Kidney (tissue), 13 donors: ENCODE measurements at regions not wholly inside any gene's neighbourhood (a gene's known extent, or its start where the extent isn't known, plus 50 kb on each side); places are given as distances from the start of the nearest gene placed in this dataset.
A peak's percentile ranks its signal among the peaks of the same experiment; 100 is the strongest.

Experiments
- DNase-seq, 5 donors: peaks; one replicate each; pipeline ENCODE4 v3.0.0-alpha.2; 2013 to 2020
- FAIRE-seq: peaks from 2 replicates; lab custom pipeline; 2012; peaks lifted over from hg19 to GRCh38; lab: Jason Lieb, UNC
- H3K27ac ChIP-seq, 2 donors: one replicate each; pipeline ENCODE4 v1.7.0; 2013; ENCODE audit warnings: low read depth in 2 of 2, low read length in 2 of 2, inconsistent platforms in 1 of 2
- H3K27me3 ChIP-seq: one replicate; pipeline ENCODE4 v1.7.1; 2013; ENCODE audit warnings: low read length, inconsistent platforms; ENCODE audit not compliant: control insufficient read depth, insufficient read depth
- H3K36me3 ChIP-seq, 3 donors: one replicate each; pipeline versions ENCODE4 v1.7.0 to v1.7.1; 2013; ENCODE audit warnings: low read length in 3 of 3, control low read depth in 1 of 3, inconsistent platforms in 1 of 3; ENCODE audit not compliant: insufficient read depth in 3 of 3, control insufficient read depth in 2 of 3
- H3K4me1 ChIP-seq, 3 donors: one replicate each; pipeline versions ENCODE4 v1.7.0 to v1.7.1; 2013; ENCODE audit warnings: low read length in 3 of 3, inconsistent platforms in 1 of 3, low read depth in 1 of 3; ENCODE audit not compliant: control insufficient read depth in 2 of 3, insufficient read depth in 2 of 3
- H3K4me3 ChIP-seq, 3 donors: one replicate each; pipeline versions ENCODE4 v1.7.0 to v1.8.1; 2013; ENCODE audit warnings: low read length in 3 of 3, control low read depth in 1 of 3, inconsistent platforms in 1 of 3
- H3K9ac ChIP-seq, 3 donors: one replicate each; pipeline versions ENCODE4 v1.7.0 to v1.7.1; 2013; ENCODE audit warnings: low read length in 3 of 3, control low read depth in 1 of 3, inconsistent platforms in 1 of 3
- H3K9me3 ChIP-seq, 3 donors: one replicate each; pipeline versions ENCODE4 v1.7.0 to v1.7.1; 2013; ENCODE audit warnings: low read length in 3 of 3, control low read depth in 1 of 3, inconsistent platforms in 1 of 3; ENCODE audit not compliant: control insufficient read depth in 2 of 3, insufficient read depth in 1 of 3
- CTCF ChIP-seq: IDR thresholded peaks from 3 replicates; pipeline ENCODE4 v1.5.1; 2012; ENCODE audit warnings: mild to moderate bottlenecking, moderate library complexity, borderline replicate concordance; ENCODE audit not compliant: insufficient read depth; ENCODE audit errors: extremely low read depth
- intact Hi-C: fragments of 100-400 bp; cut with DNase I; formaldehyde crosslinking; loops from one replicate; pipeline ENCODE4 v1.11.1; 2022
- donor health status: control.
- donor health status: control.
- donor health status: control.
- donor health status: control.
- donor health status: control.
- donor health status: DM: yes; HTN: yes; CAD: no.
- donor health status: Normal renal cell carcinoma (clear cell type).

GRCh38 chr6:39995633-39996032, 61.4 kb upstream of the MOCS1 start:
- H3K9ac ChIP-seq, result no peak overlapping the region
- FAIRE-seq (no peak), DNase-seq (no peak)
- no peak overlapping the region for H3K27ac ChIP-seq
- TF ChIP-seq CTCF, result no peak
- H3K27me3 ChIP-seq, result no peaks in the 10 kb centered on the region
- intact Hi-C loops, result no loop called here
- H3K4me3 ChIP-seq, result no peak overlapping the region
- no peaks in the 10 kb centered on the region for H3K36me3 ChIP-seq
- H3K9me3 ChIP-seq, result peaks cover 2 to 42% (median 12%) of the 10 kb centered on the region in 3 donors
- H3K4me1 ChIP-seq, result peaks cover 0 to 2% (median 0%) of the 10 kb centered on the region in 3 donors

- intact Hi-C loops, result no loop called here
- FAIRE-seq, result no peak
- H3K27ac ChIP-seq, result no peak overlapping the region
These were observed 58.8 kb upstream of the MOCS1 start for GRCh38 chr6:39992861-39993622.

More at GRCh38 chr6:39992861-39993622, 58.8 kb upstream of the MOCS1 start:
- TF ChIP-seq CTCF, result no peak
- no peaks in the 10 kb centered on the region for H3K36me3 ChIP-seq
- peak in 1 of 5 donors; percentile 9 for DNase-seq
- H3K4me1 ChIP-seq, result peaks cover 0 to 2% (median 0%) of the 10 kb centered on the region in 3 donors
- H3K4me3 ChIP-seq, result no peak overlapping the region
- H3K27me3 ChIP-seq, result no peaks in the 10 kb centered on the region
- no peak overlapping the region for H3K9ac ChIP-seq
- H3K9me3 ChIP-seq, result peaks cover 2 to 23% (median 4%) of the 10 kb centered on the region in 3 donors
